HCT116 (cell line): ENCODE measurements at regions not wholly inside any gene's neighbourhood (a gene's known extent, or its start where the extent isn't known, plus 50 kb on each side); places are given as distances from the start of the nearest gene placed in this dataset.

Source experiments
- ATAC-seq: fragments of 200-7000 bp; cut with Tn5 transposase; 2 replicates; pipeline ENCODE4 v1.9.1; 2020; ENCODE audit warnings: mild to moderate bottlenecking, moderate library complexity
- BruUV-seq: library from RNA; stranded (reverse); fragments of 400-500 nt; replicated peaks from 2 replicates; lab custom pipeline; 2021; lab: Mats Ljungman, UMichigan
- CTCF ChIA-PET: fragments of 300-600 bp; sonication (Branson Sonifier 250); formaldehyde crosslinking; loops from one replicate; lab custom pipeline; 2021; ENCODE audit warnings: antibody characterized with exemption; lab: Charles Lee
- POLR2A ChIA-PET: fragments of 300-600, 350-600 bp; sonication (Branson Sonifier 250); formaldehyde crosslinking; loops from one replicate; lab custom pipeline; 2021; ENCODE audit warnings: antibody characterized with exemption; lab: Charles Lee
- RAD21 ChIA-PET, 2 experiments: fragments of 300-600 bp; sonication (Branson Sonifier 250); formaldehyde crosslinking; loops; one replicate each; lab custom pipeline; 2023; ENCODE audit warnings: low total read pairs in 2 of 2; ENCODE audit not compliant: uncharacterized antibody in 2 of 2, unreplicated experiment in 2 of 2, low non-redundant PET in 1 of 2; lab: Charles Lee
- DNase-seq: peaks from one replicate; pipeline ENCODE4 v3.0.0-alpha.2; 2010; ENCODE audit warnings: low read depth, low spot score
- H2AFZ ChIP-seq: fragments of 200-600 bp; shearing (Covaris generic), sonication (generic); 2 replicates; pipeline ENCODE4 v1.6.1; 2017; ENCODE audit warnings: low read depth, mixed run types, mixed read lengths, antibody characterized with exemption, low read length; ENCODE audit not compliant: poor library complexity, severe bottlenecking
- H3K27ac ChIP-seq: 2 replicates; pipeline ENCODE4 v1.5.1; 2012; ENCODE audit warnings: low read depth, low read length
- H3K27me3 ChIP-seq: fragments of 200-600 bp; sonication (generic); 2 replicates; pipeline ENCODE4 v1.6.1; 2016; ENCODE audit warnings: mixed run types, low read length, mixed read lengths; ENCODE audit not compliant: insufficient read depth
- H3K36me3 ChIP-seq, 2 experiments: fragments of 200-500 bp in 1 of 2; fragments of 200-600 bp in 1 of 2; sonication (Bioruptor generic) in 1 of 2; sonication (generic) in 1 of 2; 2 replicates each; pipeline versions ENCODE4 v1.5.1 to v1.6.1; 2014 to 2016; ENCODE audit warnings: low read length in 2 of 2, inconsistent platforms in 1 of 2, mixed read lengths in 1 of 2, mixed run types in 1 of 2; ENCODE audit not compliant: insufficient read depth in 2 of 2, control insufficient read depth in 1 of 2
- H3K4me1 ChIP-seq, 2 experiments: fragments of 200-600 bp in 1 of 2; sonication (generic) in 1 of 2; 2 replicates each; pipeline versions ENCODE4 v1.5.1 to v1.6.1; 2012 to 2017; ENCODE audit warnings: low read length in 2 of 2, inconsistent platforms in 1 of 2, mild to moderate bottlenecking in 1 of 2, mixed read lengths in 1 of 2, mixed run types in 1 of 2, moderate library complexity in 1 of 2; ENCODE audit not compliant: insufficient read depth in 2 of 2, control insufficient read depth in 1 of 2
- H3K4me2 ChIP-seq: fragments of 200-600 bp; sonication (generic); 2 replicates; pipeline ENCODE4 v1.6.1; 2017; ENCODE audit warnings: mixed run types, low read length, mixed read lengths
- H3K4me3 ChIP-seq, 2 experiments: fragments of 200-600 bp in 1 of 2; sonication (generic) in 1 of 2; replicated peaks in 1 of 2; 2 replicates each; pipeline ENCODE4 v1.5.1; 2011 to 2016; ENCODE audit warnings: low read length in 2 of 2, control low read depth in 1 of 2, low read depth in 1 of 2, mild to moderate bottlenecking in 1 of 2, mixed read lengths in 1 of 2, mixed run types in 1 of 2
- H3K79me2 ChIP-seq: fragments of 200-600 bp; sonication (generic); 2 replicates; pipeline ENCODE4 v1.6.1; 2017; ENCODE audit warnings: mild to moderate bottlenecking, mixed run types, low read length, moderate library complexity, mixed read lengths; ENCODE audit not compliant: insufficient read depth
- H3K9ac ChIP-seq: fragments of 200-600 bp; sonication (generic); 2 replicates; pipeline ENCODE4 v1.6.1; 2016; ENCODE audit warnings: low read length, mixed read lengths
- H3K9me2 ChIP-seq: fragments of 200-600 bp; sonication (generic), shearing (Covaris generic); 2 replicates; pipeline ENCODE4 v1.6.1; 2017; ENCODE audit warnings: mixed run types, mild to moderate bottlenecking, moderate library complexity; ENCODE audit not compliant: insufficient read depth
- H3K9me3 ChIP-seq, 2 experiments: fragments of 200-500 bp in 1 of 2; fragments of 200-600 bp in 1 of 2; sonication (Bioruptor generic) in 1 of 2; sonication (generic) in 1 of 2; 2 replicates each; pipeline ENCODE4 v1.6.1; 2014 to 2017; ENCODE audit warnings: low read length in 2 of 2, mixed read lengths in 2 of 2, inconsistent platforms in 1 of 2, low read depth in 1 of 2, mild to moderate bottlenecking in 1 of 2, mixed run types in 1 of 2, moderate library complexity in 1 of 2; ENCODE audit not compliant: control insufficient read depth in 1 of 2, insufficient read depth in 1 of 2
- H4K20me1 ChIP-seq: fragments of 200-600 bp; sonication (generic), shearing (Covaris generic); 2 replicates; pipeline ENCODE4 v1.6.1; 2017; ENCODE audit warnings: mixed run types, mild to moderate bottlenecking, moderate library complexity; ENCODE audit not compliant: insufficient read depth
- EGR1 ChIP-seq: IDR thresholded peaks from 2 replicates; pipeline ENCODE4 v1.6.1; 2012; ENCODE audit warnings: low read depth
- ELF1 ChIP-seq: IDR thresholded peaks from 2 replicates; pipeline ENCODE4 v1.6.1; 2012; ENCODE audit warnings: low read depth, borderline replicate concordance
- EZH2 ChIP-seq: fragments of 200-600 bp; sonication (generic); IDR thresholded peaks from 2 replicates; pipeline ENCODE4 v1.6.1; 2017; ENCODE audit warnings: antibody characterized with exemption, mixed run types
- FOSL1 ChIP-seq: IDR thresholded peaks from 2 replicates; pipeline ENCODE4 v1.6.1; 2012; ENCODE audit warnings: low read depth
- JUND ChIP-seq: IDR thresholded peaks from 2 replicates; pipeline ENCODE4 v1.6.1; 2012
- POLR2AphosphoS5 ChIP-seq: IDR thresholded peaks from 2 replicates; pipeline ENCODE4 v1.6.1; 2011; ENCODE audit warnings: mild to moderate bottlenecking, low read depth, low read length, moderate library complexity
- REST ChIP-seq: IDR thresholded peaks from 2 replicates; pipeline ENCODE4 v1.6.1; 2012; ENCODE audit warnings: low read depth
- SIN3A ChIP-seq: IDR thresholded peaks from 2 replicates; pipeline ENCODE4 v1.6.1; 2012; ENCODE audit warnings: low read depth
- SP1 ChIP-seq: IDR thresholded peaks from 2 replicates; pipeline ENCODE4 v1.6.1; 2012; ENCODE audit warnings: low read depth
- TCF7L2 ChIP-seq: IDR thresholded peaks from 2 replicates; pipeline ENCODE4 v1.7.0; 2011; ENCODE audit warnings: borderline replicate concordance, inconsistent platforms; ENCODE audit not compliant: insufficient read depth, insufficient read length; ENCODE audit errors: extremely low read depth
- ZFX ChIP-seq: fragments of 450-650 bp; IDR thresholded peaks from 2 replicates; pipeline ENCODE4 v1.6.1; 2017
- ZNF274 ChIP-seq: fragments of 200-500 bp; sonication (Bioruptor generic); IDR thresholded peaks from 2 replicates; pipeline ENCODE4 v1.6.1; 2014; ENCODE audit warnings: mild to moderate bottlenecking, low read depth, low read length, inconsistent platforms
- intact Hi-C: fragments of 100-400 bp; cut with micrococcal nuclease; formaldehyde crosslinking; loops from 2 replicates; pipeline ENCODE4 v1.10.0; 2022
- TF ChIP-seq, protein P1 (sequence below): IDR thresholded peaks from 2 replicates; pipeline ENCODE4 v1.6.1; 2012
- TF ChIP-seq, protein P2 (sequence below): IDR thresholded peaks from 2 replicates; pipeline ENCODE4 v1.6.1; 2011; ENCODE audit warnings: mild to moderate bottlenecking, low read length, moderate library complexity; ENCODE audit not compliant: insufficient replicate concordance; ENCODE audit errors: extremely low read depth
- TF ChIP-seq, protein P3 (sequence below), 3 experiments: fragments of 200-600 bp in 1 of 3; sonication (generic) in 1 of 3; IDR thresholded peaks in 2 of 3; conservative IDR thresholded peaks in 1 of 3; 2 replicates each; pipeline ENCODE4 v1.5.1; 2012 to 2017; ENCODE audit warnings: low read depth in 2 of 3, low read length in 2 of 3, antibody characterized with exemption in 1 of 3, borderline replicate concordance in 1 of 3, control low read depth in 1 of 3, mild to moderate bottlenecking in 1 of 3, mixed read lengths in 1 of 3, mixed run types in 1 of 3, moderate library complexity in 1 of 3; ENCODE audit not compliant: insufficient read depth in 1 of 3

GRCh38 chr1:238552271-238552670, 661.5 kb upstream of the ZP4 start:
- TF ChIP-seq EGR1 (no peak), EZH2 (no peak), POLR2AphosphoS5 (no peak), JUND (no peak), FOSL1 (no peak), SIN3A (no peak), REST (no peak), ZFX (no peak), TCF7L2 (no peak), SP1 (no peak), ELF1 (no peak), ZNF274 (no peak)
- TF ChIP-seq, protein P1, sequence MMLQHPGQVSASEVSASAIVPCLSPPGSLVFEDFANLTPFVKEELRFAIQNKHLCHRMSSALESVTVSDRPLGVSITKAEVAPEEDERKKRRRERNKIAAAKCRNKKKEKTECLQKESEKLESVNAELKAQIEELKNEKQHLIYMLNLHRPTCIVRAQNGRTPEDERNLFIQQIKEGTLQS = no peak
- TF ChIP-seq, protein P2, sequence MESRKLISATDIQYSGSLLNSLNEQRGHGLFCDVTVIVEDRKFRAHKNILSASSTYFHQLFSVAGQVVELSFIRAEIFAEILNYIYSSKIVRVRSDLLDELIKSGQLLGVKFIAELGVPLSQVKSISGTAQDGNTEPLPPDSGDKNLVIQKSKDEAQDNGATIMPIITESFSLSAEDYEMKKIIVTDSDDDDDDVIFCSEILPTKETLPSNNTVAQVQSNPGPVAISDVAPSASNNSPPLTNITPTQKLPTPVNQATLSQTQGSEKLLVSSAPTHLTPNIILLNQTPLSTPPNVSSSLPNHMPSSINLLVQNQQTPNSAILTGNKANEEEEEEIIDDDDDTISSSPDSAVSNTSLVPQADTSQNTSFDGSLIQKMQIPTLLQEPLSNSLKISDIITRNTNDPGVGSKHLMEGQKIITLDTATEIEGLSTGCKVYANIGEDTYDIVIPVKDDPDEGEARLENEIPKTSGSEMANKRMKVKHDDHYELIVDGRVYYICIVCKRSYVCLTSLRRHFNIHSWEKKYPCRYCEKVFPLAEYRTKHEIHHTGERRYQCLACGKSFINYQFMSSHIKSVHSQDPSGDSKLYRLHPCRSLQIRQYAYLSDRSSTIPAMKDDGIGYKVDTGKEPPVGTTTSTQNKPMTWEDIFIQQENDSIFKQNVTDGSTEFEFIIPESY = no peak
- TF ChIP-seq, protein P3, sequence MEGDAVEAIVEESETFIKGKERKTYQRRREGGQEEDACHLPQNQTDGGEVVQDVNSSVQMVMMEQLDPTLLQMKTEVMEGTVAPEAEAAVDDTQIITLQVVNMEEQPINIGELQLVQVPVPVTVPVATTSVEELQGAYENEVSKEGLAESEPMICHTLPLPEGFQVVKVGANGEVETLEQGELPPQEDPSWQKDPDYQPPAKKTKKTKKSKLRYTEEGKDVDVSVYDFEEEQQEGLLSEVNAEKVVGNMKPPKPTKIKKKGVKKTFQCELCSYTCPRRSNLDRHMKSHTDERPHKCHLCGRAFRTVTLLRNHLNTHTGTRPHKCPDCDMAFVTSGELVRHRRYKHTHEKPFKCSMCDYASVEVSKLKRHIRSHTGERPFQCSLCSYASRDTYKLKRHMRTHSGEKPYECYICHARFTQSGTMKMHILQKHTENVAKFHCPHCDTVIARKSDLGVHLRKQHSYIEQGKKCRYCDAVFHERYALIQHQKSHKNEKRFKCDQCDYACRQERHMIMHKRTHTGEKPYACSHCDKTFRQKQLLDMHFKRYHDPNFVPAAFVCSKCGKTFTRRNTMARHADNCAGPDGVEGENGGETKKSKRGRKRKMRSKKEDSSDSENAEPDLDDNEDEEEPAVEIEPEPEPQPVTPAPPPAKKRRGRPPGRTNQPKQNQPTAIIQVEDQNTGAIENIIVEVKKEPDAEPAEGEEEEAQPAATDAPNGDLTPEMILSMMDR (IDR thresholded peaks at IDR 0.05 in 2 of 3, conservative IDR thresholded peaks at IDR 0.05 in 1 of 3; ENCODE audit: borderline replicate concordance in 1 of 3, insufficient read depth in 1 of 3, low read depth in 2 of 3, low read length in 2 of 3) = no peak
- TF ChIP-seq, all 23 proteins: peak for 0
- H2AFZ ChIP-seq = no peak overlapping the region
- POLR2A ChIA-PET = no interaction called here

More at GRCh38 chr1:238552271-238552670, 661.5 kb upstream of the ZP4 start:
- H3K79me2 ChIP-seq = no peaks in the 10 kb centered on the region
- H3K36me3 ChIP-seq = no peaks in the 10 kb centered on the region
- no peak overlapping the region for H3K4me3 ChIP-seq
- ChIA-PET CTCF (no interaction called here), RAD21 (no interaction called here)
- peaks cover 14 to 27% of the 10 kb centered on the region in 2 experiments; a peak in 2 of 4 replicates for H3K9me3 ChIP-seq
- H3K4me2 ChIP-seq = no peak overlapping the region
- H3K9ac ChIP-seq = no peak overlapping the region
- H3K9me2 ChIP-seq = no peaks in the 10 kb centered on the region
- no peaks in the 10 kb centered on the region for H4K20me1 ChIP-seq
- no peak overlapping the region for H3K27ac ChIP-seq
- ATAC-seq (no peak), DNase-seq (no peak)
- intact Hi-C loops = no loop called here
- H3K4me1 ChIP-seq = no peaks in the 10 kb centered on the region
- no TSS peak for BruUV-seq
- H3K27me3 ChIP-seq = no peaks in the 10 kb centered on the region
